ENCODE measurements at regions not wholly inside any gene's neighbourhood (a gene's known extent, or its start where the extent isn't known, plus 50 kb on each side); places are given as distances from the start of the nearest gene placed in this dataset.

DNA sequence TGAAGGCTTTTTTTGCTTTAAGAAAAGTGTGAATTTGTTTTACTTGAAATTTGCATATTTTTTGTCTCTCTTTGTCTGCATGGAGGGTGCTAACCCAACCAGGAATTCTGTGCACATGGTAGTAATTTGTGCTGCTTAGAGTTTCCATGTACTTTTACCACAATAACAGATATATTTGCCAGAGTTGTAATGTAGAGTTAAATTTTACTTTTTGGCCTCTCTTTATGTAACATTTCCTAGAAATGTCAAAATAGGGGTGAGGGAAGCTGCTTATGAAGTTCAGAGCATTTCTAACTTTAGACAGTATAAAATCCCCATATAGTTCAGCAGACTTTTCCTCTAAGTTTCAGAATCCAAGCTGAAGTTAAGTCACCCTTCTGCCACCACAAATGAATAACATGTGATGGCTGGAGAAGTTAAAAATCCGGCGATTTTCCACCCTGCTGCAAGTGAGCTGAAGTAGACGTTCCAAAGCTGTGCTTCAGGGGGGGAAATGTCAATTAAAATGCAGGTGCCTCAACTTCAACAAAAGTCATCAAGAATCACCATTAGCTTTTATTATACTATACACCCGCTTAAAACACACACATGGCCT, 385.7 kb upstream of the NR2F2 start:
- Histone ChIP-seq H3K36me3 (no peaks in the 10 kb centered on the region), H3K27ac (no peak overlapping the region), H3K4me1 (no peaks in the 10 kb centered on the region), H3K9me3 (no peaks in the 10 kb centered on the region), H3K4me3 (no peak overlapping the region), H3K27me3 (no peaks in the 10 kb centered on the region)
- intact Hi-C loops (cut with DNase I; ENCODE audit: low total_unique reads) = no loop called here
- TF ChIP-seq CTCF (IDR thresholded peaks at IDR 0.05) = no peak
- DNase-seq = no peak

- H3K36me3 ChIP-seq = no peaks in the 10 kb centered on the region
- intact Hi-C loops (cut with DNase I; ENCODE audit: low total_unique reads) = no loop called here
- H3K4me1 ChIP-seq = no peaks in the 10 kb centered on the region
- H3K27me3 ChIP-seq = no peaks in the 10 kb centered on the region
- H3K9me3 ChIP-seq = no peaks in the 10 kb centered on the region
- H3K27ac ChIP-seq = no peak overlapping the region
- H3K4me3 ChIP-seq = no peak overlapping the region
- no peak for TF ChIP-seq CTCF (IDR thresholded peaks at IDR 0.05)
- no peak for DNase-seq
Measured at GRCh38 chr15:95946241-95946640, 384.3 kb upstream of the NR2F2 start.

DNA sequence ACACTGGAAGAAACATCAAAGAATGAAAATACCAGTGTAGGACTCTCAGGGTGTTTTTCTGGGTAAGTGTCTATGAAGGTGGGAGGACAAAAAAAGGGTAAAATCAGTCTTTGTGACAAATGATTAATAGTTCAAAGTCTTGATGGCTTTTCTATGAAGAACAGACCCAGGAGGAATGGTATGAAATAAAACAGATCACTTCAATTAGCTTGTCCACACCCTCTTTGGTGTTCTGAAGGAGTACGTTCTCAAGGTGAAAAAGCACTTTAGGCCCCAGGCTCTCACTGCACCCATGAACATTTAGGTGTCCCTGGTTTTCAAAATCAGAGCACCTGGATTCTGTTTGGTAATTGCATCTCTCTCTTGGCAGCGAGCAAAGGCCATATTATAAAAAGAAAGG, 383.6 kb upstream of the NR2F2 start:
- no peaks in the 10 kb centered on the region for H3K36me3 ChIP-seq
- H3K9me3 ChIP-seq = no peaks in the 10 kb centered on the region
- no peak for DNase-seq
- H3K4me3 ChIP-seq = no peak overlapping the region
- H3K27ac ChIP-seq = no peak overlapping the region
- TF ChIP-seq CTCF (IDR thresholded peaks at IDR 0.05) = no peak
- no peaks in the 10 kb centered on the region for H3K27me3 ChIP-seq
- no peaks in the 10 kb centered on the region for H3K4me1 ChIP-seq
- intact Hi-C loops (cut with DNase I; ENCODE audit: low total_unique reads) = no loop called here

DNA sequence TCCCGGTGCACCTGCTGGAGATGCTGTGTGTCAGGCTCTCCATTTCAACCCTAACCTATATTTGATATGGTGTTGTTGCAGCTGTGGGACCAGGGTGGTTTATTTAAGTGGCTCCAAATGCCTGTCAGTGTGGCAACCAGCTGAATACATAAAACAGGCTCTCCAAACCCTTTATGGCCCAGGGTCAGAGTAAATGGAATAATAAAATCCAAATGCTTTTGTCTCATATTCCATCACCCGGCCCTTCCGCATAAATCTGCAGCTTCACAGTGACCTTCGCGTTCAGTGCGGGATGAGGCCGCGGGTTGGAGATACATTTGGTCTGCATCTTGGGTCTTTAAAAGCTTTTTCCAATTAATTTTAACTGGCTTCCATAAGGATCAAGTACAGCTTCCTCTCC, 382.1 kb upstream of the NR2F2 start:
- DNase-seq = no peak
- no peaks in the 10 kb centered on the region for H3K36me3 ChIP-seq
- H3K4me3 ChIP-seq = no peak overlapping the region
- no peak overlapping the region for H3K27ac ChIP-seq
- TF ChIP-seq CTCF (IDR thresholded peaks at IDR 0.05) = no peak
- H3K27me3 ChIP-seq = no peaks in the 10 kb centered on the region
- intact Hi-C loops (cut with DNase I; ENCODE audit: low total_unique reads) = no loop called here
- no peaks in the 10 kb centered on the region for H3K4me1 ChIP-seq
- H3K9me3 ChIP-seq = no peaks in the 10 kb centered on the region

DNA sequence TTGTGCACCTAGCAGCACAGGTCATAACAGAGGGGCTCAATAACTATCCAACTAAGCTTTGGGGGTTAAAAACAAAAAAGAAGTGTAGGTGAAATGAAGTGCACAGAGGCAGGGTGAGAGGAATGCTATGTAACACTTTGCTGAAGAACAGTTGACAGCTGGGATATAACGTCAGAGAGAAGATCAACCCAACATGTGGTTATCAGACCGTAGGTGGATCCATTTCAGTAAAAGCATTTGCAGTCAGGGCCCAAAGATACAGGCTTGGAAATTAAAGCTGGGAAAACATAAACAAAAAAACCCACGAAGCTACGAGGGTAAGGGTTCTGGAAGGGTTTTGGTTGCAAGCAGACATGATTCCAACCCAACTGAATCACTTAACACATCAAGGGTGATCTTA, 377.5 kb upstream of the NR2F2 start:
- intact Hi-C loops (cut with DNase I; ENCODE audit: low total_unique reads) = no loop called here
- Histone ChIP-seq H3K4me1 (no peaks in the 10 kb centered on the region), H3K27ac (no peak overlapping the region), H3K4me3 (no peak overlapping the region), H3K27me3 (no peaks in the 10 kb centered on the region), H3K9me3 (peaks cover 0 to 10% (median 0%) of the 10 kb centered on the region in 3 donors), H3K36me3 (no peaks in the 10 kb centered on the region)
- TF ChIP-seq CTCF (IDR thresholded peaks at IDR 0.05) = no peak
- no peak for DNase-seq

DNA sequence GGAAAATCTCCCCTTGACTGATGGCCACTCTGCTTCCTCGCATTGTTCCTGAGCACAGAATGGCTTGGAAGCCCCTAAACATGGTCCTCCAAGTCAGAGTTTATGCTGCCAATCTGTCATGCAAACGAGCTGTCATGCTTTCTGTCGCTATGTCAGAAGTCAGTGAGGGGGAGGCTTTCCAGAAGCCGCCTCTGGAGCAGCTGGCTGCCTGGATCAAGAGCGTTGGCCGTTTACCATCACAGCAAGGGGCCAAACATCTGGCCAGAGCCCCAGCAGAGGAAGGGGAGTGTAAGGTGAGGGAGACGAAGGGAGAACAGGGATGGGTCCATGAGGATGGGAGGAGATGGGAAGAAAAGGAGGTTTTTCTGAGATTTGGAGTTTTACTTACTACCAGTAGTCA, 372.6 kb upstream of the NR2F2 start:
- no peak for DNase-seq
- H3K4me3 ChIP-seq = no peak overlapping the region
- TF ChIP-seq CTCF (IDR thresholded peaks at IDR 0.05) = no peak

More for the DNA sequence above, 372.6 kb upstream of the NR2F2 start:
- H3K36me3 ChIP-seq = no peaks in the 10 kb centered on the region
- intact Hi-C loops (cut with DNase I; ENCODE audit: low total_unique reads) = no loop called here
- H3K27me3 ChIP-seq = no peaks in the 10 kb centered on the region
- no peak overlapping the region for H3K27ac ChIP-seq
- H3K9me3 ChIP-seq = peaks cover 0 to 10% (median 0%) of the 10 kb centered on the region in 3 donors
- H3K4me1 ChIP-seq = no peaks in the 10 kb centered on the region
